HK-2 (cell line): ENCODE measurements at regions not wholly inside any gene's neighbourhood (a gene's known extent, or its start where the extent isn't known, plus 50 kb on each side); places are given as distances from the start of the nearest gene placed in this dataset.
"Not testable (repeated sequence)": the region's sequence is repeated elsewhere in the genome, so short reads cannot be mapped to it uniquely, and the experiment has no call there.

Source experiments
- DNase-seq: peaks from one replicate; pipeline ENCODE4 v3.0.0-alpha.2; 2018; ENCODE audit not compliant: unreplicated experiment

DNA sequence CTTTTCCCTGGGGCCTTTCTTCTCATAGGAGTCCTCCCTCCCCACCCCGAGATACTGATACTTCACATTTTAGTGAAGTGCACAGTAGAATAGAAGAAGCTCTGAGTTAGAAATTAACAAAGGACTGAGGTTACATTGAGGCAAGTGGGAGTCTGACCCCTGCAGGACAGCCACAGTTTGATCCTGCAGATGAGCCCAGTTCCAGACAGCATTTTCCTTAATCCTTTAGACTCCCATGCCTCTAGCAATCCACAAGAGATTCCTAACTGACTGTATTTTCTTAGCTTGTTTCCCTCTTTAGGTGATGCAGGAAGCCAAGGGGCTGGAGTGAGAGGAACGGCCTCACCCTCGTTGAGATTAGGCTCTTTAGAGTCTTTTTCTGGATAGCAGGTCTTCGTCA lies 204.0 kb downstream of the CYRIA start:
- DNase-seq: no peak

DNA sequence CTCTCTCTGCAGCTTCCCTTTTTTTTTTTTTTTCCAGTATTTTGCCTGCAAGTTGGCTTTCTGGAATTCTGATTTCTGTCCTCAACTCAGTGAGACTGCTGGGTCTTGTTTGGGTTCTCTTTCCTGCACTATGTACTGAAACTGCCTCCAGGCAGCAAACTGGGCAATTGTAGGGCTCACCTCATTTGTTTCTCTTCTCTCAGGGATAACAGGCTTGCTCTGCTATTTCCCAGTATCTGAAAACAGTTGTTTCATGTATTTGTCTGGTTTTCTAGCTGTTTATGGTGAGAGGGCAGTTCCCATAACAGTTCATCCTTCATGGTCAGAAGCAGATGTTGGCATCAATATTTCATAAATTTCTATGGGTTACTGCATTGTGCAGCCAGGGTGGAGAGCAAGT lies 206.0 kb downstream of the CYRIA start:
- DNase-seq: no peak

GRCh38 chr2:16454621-16455020 lies 211.0 kb downstream of the CYRIA start:
- DNase-seq: no peak

DNA sequence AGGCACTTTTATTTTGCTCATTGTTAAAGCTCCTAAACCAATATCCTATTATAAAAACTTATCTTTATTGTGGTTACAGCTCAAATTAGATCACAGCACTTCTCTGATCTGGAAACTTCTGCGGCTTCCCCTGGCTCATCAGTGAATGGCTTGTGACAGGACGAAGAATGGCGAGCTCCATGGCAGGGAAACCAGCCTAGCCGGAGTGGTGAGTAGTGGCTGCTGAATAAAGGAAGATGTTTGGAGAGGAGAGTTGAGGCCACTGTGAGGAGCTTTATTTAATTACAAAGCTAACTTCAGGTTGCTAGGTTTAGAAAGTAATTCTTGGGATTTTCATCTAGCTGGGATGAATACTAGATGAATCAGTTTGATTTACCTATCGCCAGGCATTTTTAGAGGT lies 213.5 kb downstream of the CYRIA start:
- DNase-seq: no peak

DNA sequence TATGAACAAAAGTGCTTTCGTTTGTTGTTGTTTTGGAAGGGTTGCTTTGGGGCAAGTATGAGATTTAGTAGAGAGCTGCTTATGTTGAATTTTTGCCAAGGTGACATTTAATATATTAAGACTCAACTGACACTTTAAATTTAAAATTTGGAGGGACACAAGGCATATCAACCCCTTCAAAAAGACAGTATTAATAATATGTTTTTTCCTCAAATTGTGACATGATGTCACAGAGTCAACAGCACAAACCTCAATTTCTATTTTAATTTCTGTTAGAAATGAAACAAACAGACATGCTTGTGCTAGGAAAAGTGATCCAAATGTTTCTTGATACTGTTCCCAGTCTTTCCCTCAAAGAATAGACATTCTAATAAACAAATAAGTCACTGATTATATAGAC lies 218.9 kb downstream of the CYRIA start:
- DNase-seq: no peak

DNA sequence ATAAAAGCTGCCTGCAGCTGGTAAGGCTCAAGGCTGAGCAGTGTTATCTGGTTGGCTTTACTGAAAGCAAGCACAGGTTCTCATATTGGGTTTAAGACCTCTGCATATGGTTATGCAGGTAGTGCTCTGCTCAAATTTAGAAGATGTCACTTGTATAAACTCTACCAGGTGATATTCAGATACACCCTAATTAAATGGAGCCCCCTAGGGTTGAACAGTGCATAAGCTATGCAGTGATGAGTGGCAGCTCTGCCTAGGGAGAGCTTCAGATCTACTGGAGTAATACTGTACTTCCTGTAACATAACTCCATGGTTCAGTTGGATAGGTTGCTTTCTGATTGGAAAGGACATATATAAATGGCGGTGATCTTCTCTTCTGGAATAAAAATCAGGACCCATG lies 222.7 kb downstream of the CYRIA start:
- no peak for DNase-seq

DNA sequence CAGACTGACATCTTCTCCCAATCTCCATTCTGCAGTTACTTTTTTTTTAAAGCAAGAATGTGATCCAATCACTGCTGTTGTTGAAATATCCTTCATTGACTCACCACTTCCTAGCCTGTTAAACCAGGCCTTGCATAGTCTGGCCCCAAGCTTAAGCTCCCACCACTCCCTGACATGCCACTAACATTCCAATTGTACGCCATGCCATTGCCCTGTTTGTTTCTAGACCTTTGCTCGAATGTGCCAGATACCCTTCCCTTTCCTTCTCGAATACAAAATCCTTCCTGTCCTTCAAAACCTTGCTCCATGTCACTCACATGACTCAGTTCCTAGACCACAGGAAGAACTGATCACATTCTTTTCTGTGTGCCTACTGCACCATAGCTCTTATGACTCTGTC lies 224.2 kb downstream of the CYRIA start:
- DNase-seq: no peak

DNA sequence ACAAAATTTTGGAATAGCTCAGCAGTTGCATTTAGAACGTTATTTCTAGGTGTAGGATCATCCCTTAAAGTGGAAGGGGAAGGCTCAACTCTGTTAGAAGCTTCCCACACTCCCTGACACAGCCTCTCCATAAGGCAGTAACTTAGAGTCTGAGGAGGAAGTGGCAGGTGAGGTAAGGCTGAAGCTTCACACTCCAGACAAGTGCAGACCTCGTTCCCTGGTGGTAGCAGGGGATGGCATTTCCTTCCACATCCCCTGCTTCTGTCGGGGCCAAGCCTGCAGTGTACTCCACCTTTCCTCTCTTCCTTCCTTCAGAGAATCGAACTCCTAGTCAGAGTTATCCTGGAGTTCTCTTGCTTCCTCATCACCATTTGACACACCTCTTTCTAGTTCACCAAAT lies 224.7 kb downstream of the CYRIA start:
- DNase-seq: no peak

GRCh38 chr2:16438613-16439321 lies 226.9 kb downstream of the CYRIA start:
- no peak for DNase-seq

- no peak for DNase-seq
These were observed 228.4 kb downstream of the CYRIA start for GRCh38 chr2:16437189-16437588.

DNA sequence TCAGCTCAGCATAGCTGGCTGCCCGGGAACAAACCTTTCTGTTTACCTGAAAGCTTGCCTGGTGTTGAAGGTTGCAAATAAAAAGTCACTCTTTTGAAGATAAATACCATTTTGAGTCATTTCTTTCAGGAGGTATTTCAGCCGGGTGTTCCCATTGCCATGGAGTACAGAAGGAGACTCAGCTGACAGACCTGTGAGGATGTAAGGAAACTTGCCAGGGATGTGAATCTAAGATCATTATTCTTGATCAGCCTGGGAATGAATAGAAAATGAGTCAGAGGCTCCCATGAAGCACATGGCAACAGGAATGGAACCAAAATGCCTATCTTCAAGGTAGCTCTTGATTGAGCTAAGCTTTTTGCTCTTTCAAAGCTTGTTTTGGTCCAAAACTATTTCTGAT lies 231.2 kb downstream of the CYRIA start:
- no peak for DNase-seq

- no peak for DNase-seq
These were observed 234.8 kb downstream of the CYRIA start for GRCh38 chr2:16430846-16431245.

DNA sequence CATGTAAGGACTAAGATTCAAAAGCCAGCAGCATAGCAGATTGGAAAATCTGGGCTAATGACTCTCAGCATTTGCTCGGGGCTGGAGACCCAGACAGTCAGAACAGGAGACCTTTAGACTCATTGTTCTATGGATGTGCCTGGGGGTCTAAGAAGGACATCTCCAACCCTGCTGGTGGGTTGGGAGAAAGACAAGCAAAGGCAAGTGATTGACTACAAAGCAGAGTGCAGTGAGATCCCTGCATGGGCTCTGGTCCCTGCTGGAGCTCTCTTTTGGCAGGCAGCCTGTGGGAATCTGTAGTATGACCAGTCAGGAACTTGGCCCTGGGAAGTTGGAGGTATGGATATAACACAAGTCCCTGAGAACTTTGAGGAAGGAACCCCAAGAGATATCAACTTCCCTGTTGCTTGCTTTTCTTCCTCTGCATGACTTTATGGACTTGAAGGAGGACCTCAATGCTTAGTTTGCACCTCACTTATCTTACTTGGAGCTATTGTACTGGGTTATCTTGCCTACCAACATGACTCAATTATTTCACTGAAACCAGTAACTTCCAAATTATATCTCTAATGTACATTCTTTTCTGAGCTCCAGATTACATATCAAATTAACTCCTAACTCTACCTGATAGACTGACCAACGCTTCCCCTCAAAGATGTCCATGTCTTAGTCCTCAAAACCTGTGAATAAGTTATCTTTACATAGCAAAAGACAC lies 236.0 kb downstream of the CYRIA start:
- DNase-seq: no peak

DNA sequence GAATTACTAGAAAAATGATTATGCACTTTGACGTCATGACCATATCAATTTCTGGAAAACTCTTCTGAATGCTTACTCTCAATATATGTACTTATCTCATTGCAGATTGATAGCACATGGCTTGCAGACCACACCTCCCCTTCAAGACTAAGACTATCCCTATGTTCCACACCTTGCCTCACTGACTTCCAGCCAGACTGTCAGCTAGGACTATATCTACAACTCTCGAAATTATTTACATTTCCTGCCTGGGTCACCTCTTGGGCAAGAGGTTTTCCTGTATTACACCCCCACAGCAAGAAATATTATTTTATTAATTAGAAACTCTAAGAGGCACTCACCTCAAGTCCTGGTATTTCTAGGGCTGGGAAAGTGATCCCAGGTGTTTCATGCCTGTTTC lies 236.6 kb downstream of the CYRIA start:
- DNase-seq: no peak

GRCh38 chr2:16425462-16426336 lies 239.9 kb downstream of the CYRIA start:
- DNase-seq: no peak

- DNase-seq: no peak
These were observed 245.2 kb downstream of the CYRIA start for GRCh38 chr2:16420421-16420820.

DNA sequence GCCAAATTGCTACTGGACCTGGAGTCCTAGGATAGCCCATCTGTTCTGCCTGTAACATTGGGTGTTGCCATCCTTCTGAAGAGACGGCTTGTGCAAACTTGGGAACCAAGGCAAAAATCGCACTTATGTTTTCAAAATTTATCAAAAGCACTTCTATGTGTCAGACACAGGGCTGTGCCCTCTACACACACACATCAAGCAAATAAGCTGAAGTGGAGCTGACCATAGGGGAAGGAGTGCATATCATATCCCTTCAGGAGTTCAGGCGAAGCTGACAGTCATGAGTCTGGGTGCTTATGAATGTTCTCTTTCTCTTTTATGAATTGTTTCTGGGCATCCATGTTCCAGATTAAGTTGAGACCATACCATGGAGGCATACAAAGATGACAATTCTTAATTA lies 247.9 kb downstream of the CYRIA start:
- DNase-seq: no peak

DNA sequence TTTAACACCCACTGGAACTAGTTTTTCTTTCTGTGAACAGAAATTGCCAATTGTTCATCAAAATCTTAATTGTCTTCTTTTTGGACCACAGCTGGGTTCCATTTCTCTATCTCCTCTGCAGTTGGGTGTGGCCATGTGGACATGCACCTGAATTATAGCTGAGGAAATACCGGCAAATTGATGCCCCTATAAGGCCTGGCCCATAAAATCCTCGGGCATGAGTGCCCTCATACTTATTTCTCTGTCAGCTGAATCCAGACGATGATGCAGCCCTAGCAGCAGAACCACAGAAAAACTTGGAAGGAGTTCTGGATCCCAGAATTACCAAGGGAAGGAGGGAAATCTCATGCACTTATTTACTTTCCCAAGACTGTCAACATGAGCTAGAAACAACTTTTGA lies 249.0 kb downstream of the CYRIA start:
- DNase-seq: no peak

GRCh38 chr2:16415861-16416260 lies 249.8 kb downstream of the CYRIA start:
- DNase-seq: not testable (repeated sequence)

DNA sequence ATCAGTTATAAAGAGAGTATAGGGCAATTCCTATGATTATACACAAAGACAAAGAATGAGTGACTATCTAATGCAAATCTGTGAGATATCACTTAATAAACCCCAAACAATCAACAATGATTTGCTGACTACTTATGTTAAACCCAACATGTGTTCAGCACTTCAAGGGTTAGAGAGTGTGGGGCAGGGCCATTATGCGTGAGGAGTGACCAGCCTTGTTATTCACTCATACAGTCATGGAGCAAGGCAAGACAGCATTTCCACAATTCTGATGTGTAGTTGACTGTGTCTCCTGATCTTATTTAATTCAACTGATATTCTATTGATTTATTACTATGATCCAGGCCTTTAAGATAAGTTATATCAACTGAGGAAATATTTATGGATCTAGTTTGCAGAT lies 251.7 kb downstream of the CYRIA start:
- DNase-seq: no peak

DNA sequence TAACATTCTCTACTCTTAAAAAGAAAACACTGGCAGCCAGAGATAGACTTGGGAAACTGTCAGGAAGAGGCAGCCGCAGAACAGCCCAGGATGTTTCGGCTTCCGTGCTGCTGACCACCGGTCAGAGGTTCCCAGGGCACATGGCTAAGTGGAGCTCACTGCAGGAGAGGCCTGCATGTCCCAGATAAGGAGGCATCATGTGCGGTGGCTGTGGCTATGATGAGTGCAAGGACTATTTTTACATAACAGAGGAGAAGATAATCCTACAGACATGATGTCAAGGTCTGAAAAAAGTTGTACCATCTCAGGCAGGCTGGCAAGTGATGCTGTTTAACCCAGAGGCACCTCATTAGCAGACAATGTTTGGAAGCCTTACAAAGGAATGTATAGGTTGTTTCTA lies 252.3 kb downstream of the CYRIA start:
- DNase-seq: no peak

DNA sequence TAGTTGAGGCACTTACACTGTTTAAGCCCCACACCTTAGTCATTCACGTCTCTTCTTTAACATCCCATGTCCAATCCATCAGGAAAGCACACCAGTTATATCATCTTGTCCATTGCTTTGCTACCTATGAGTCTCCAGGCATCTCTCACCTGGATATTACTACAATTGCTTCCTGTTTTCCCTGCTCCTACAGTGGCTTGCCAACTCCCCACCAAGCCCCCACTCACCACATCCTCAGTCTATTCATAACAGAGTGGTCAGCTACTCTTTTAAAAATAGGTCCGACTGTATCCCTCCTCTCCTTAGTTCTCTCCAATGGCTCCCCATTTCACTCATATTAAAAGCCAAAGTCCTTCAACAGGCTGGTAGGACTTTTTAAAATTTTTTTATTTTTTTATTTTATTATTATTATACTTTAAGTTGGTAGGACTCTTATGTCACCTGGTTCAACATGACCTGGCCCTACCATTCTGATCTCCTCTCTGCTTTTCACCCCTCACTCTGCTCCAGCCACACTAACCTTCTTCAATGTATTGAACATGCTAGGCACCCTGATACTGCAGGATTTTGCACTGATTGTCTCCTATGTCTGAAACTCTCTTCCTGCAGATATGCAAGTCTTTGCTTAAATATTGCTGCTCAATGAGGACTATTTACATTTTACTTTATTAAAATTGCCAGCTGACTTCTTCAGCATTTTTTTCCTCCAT lies 253.2 kb downstream of the CYRIA start:
- no peak for DNase-seq
